ENCODE measurements at regions not wholly inside any gene's neighbourhood (a gene's known extent, or its start where the extent isn't known, plus 50 kb on each side); places are given as distances from the start of the nearest gene placed in this dataset.
A peak's percentile ranks its signal among the peaks of the same experiment; 100 is the strongest.

GRCh38 chr22:44601189-44601588 lies 100.8 kb upstream of the PRR5 start:
- Histone ChIP-seq H3K4me1 (no peaks in the 10 kb centered on the region), H3K4me3 (no peak overlapping the region), H3K27ac (no peak overlapping the region), H3K27me3 (ENCODE audit: insufficient read depth in 3 of 3, low read length in 2 of 3) (peaks cover 0 to 21% (median 8%) of the 10 kb centered on the region in 3 donors), H3K36me3 (ENCODE audit: insufficient read depth in 1 of 2, low read depth in 1 of 2) (no peaks in the 10 kb centered on the region), H3K9me3 (no peaks in the 10 kb centered on the region)
- intact Hi-C loops (cut with DNase I) = no loop called here
- WGBS, 3 donors = 78 to 91% (median 89%) methylated on average over 7 of the region's 7 CpGs
- TF ChIP-seq, protein P1, sequence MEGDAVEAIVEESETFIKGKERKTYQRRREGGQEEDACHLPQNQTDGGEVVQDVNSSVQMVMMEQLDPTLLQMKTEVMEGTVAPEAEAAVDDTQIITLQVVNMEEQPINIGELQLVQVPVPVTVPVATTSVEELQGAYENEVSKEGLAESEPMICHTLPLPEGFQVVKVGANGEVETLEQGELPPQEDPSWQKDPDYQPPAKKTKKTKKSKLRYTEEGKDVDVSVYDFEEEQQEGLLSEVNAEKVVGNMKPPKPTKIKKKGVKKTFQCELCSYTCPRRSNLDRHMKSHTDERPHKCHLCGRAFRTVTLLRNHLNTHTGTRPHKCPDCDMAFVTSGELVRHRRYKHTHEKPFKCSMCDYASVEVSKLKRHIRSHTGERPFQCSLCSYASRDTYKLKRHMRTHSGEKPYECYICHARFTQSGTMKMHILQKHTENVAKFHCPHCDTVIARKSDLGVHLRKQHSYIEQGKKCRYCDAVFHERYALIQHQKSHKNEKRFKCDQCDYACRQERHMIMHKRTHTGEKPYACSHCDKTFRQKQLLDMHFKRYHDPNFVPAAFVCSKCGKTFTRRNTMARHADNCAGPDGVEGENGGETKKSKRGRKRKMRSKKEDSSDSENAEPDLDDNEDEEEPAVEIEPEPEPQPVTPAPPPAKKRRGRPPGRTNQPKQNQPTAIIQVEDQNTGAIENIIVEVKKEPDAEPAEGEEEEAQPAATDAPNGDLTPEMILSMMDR (IDR thresholded peaks at IDR 0.05) = no peak
- no peak for ATAC-seq
- no peak for DNase-seq

GRCh38 chr22:44600207-44600785 lies 101.7 kb upstream of the PRR5 start:
- TF ChIP-seq, protein P1 (IDR thresholded peaks at IDR 0.05) = no peak
- DNase-seq (peak in 1 of 2 donors; percentile 12), ATAC-seq (no peak)
- no peaks in the 10 kb centered on the region for H3K4me1 ChIP-seq
- H3K27me3 ChIP-seq (ENCODE audit: insufficient read depth in 3 of 3, low read length in 2 of 3) = peaks cover 0 to 19% (median 9%) of the 10 kb centered on the region in 3 donors
- intact Hi-C loops (cut with DNase I) = no loop called here
- no peaks in the 10 kb centered on the region for H3K36me3 ChIP-seq (ENCODE audit: insufficient read depth in 1 of 2, low read depth in 1 of 2)
- H3K4me3 ChIP-seq = no peak overlapping the region
- H3K9me3 ChIP-seq = no peaks in the 10 kb centered on the region
- 85 to 89% (median 88%) methylated on average over 13 of the region's 13 CpGs for WGBS, 3 donors
- H3K27ac ChIP-seq = no peak overlapping the region

DNA sequence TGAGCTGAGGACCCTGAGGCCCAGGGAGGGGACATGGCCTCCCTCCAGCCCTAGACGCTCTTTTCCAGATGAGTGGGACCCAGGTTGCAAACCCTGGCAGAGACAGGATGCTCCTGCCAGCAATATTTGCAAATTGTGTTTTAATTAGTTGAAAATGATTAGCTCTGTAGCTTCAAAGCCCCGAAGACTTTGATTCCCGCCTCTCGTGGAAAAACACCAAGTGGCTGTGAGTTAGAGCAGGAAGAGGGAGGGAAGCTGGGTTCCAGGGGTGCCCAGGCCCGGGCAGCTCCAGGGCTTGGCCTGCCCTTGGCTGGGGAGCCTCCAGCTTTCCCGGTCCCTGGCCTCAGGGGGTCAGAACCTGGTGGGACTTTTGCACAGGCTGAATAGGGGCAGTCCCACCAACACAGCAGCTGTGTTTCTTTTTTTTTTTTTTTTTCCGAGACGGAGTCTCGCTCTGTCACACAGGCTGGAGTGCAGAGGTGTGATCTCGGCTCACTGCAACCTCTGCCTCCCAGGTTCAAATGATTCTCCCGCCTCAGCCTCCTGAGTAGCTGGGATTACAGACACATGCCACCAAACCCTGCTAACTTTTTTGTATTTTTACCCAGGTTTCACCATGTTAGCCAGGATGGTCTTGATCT lies 101.6 kb upstream of the RTL6 start:
- H3K36me3 ChIP-seq (ENCODE audit: insufficient read depth in 1 of 2, low read depth in 1 of 2) = no peaks in the 10 kb centered on the region
- TF ChIP-seq, protein P1 (IDR thresholded peaks at IDR 0.05) = no peak
- no peak overlapping the region for H3K27ac ChIP-seq
- no peaks in the 10 kb centered on the region for H3K9me3 ChIP-seq
- 71 to 83% (median 76%) methylated on average over 10 to 11 of the region's 11 CpGs for WGBS, 3 donors
- intact Hi-C loops (cut with DNase I) = no loop called here
- no peak overlapping the region for H3K4me3 ChIP-seq
- no peak for ATAC-seq
- no peaks in the 10 kb centered on the region for H3K4me1 ChIP-seq
- peaks cover 0 to 18% (median 13%) of the 10 kb centered on the region in 3 donors for H3K27me3 ChIP-seq (ENCODE audit: insufficient read depth in 3 of 3, low read length in 2 of 3)
- no peak for DNase-seq

DNA sequence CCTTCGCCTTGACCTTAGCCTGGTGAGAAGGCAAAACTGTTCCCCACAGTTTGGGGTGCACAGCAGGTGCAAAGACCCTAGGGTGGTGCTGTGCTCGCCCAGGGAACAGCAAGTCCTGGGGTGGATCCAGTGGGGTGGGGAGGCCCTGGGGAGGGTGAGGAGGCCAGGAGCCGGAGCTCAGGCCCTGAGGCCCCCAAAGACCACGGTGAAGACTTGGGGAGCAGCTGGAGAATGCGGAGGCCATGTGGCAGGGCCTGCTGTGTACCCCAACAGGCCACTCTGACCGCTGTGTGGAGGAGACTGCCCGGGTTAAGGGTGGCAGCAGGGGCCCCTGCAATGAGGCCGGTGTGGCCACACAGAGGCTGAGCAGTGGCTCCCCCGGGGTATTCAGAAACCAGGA lies 101.1 kb upstream of the RTL6 start:
- TF ChIP-seq, protein P1 (IDR thresholded peaks at IDR 0.05) = no peak
- WGBS, 3 donors = 83 to 89% (median 84%) methylated on average over 8 to 9 of the region's 9 CpGs
- intact Hi-C loops (cut with DNase I) = no loop called here
- H3K27ac ChIP-seq = no peak overlapping the region
- no peaks in the 10 kb centered on the region for H3K36me3 ChIP-seq (ENCODE audit: insufficient read depth in 1 of 2, low read depth in 1 of 2)
- ATAC-seq (no peak), DNase-seq (peak in 1 of 2 donors; percentile 34)
- peaks cover 0 to 24% (median 15%) of the 10 kb centered on the region in 3 donors for H3K27me3 ChIP-seq (ENCODE audit: insufficient read depth in 3 of 3, low read length in 2 of 3)
- H3K9me3 ChIP-seq = no peaks in the 10 kb centered on the region
- no peaks in the 10 kb centered on the region for H3K4me1 ChIP-seq
- H3K4me3 ChIP-seq = no peak overlapping the region

Data from psoas muscle (tissue), 7 donors.